HL-60 (cell line): ENCODE measurements at regions not wholly inside any gene's neighbourhood (a gene's known extent, or its start where the extent isn't known, plus 50 kb on each side); places are given as distances from the start of the nearest gene placed in this dataset.

Experiments
- POLR2AphosphoS5 ChIP-seq: IDR thresholded peaks from 2 replicates; pipeline ENCODE4 v1.6.1; 2012; ENCODE audit warnings: low read depth
- SPI1 ChIP-seq: IDR thresholded peaks from 2 replicates; pipeline ENCODE4 v1.6.1; 2012; ENCODE audit warnings: low read depth, mild to moderate bottlenecking, borderline replicate concordance
- TF ChIP-seq, protein P1 (sequence below): IDR thresholded peaks from one replicate; pipeline ENCODE4 v1.5.1; 2011; ENCODE audit warnings: low read length, control low read depth, inconsistent platforms; ENCODE audit not compliant: insufficient read depth
- TF ChIP-seq, protein P2 (sequence below): IDR thresholded peaks from 2 replicates; pipeline ENCODE4 v1.6.1; 2012; ENCODE audit warnings: low read depth; ENCODE audit not compliant: insufficient replicate concordance

DNA sequence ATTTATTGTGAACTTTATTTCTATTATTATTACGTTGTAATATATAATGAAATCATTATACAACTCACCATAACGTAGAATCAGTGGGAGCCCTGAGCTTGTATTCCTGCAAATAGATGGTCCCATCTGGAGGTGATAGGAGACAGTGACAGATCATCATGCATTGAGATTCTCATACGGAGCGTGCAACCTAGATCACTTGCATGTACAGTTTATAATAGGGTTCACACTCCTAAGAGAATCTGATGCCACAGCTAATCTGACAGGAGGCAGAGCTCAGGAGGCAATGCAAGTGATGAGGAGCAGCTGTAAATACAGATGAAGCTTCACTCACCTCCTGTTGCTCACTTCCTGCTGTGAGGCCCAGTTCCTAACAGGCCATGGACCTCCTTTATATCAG, 2170.2 kb downstream of the PCDH7 start:
- TF ChIP-seq, protein P1, sequence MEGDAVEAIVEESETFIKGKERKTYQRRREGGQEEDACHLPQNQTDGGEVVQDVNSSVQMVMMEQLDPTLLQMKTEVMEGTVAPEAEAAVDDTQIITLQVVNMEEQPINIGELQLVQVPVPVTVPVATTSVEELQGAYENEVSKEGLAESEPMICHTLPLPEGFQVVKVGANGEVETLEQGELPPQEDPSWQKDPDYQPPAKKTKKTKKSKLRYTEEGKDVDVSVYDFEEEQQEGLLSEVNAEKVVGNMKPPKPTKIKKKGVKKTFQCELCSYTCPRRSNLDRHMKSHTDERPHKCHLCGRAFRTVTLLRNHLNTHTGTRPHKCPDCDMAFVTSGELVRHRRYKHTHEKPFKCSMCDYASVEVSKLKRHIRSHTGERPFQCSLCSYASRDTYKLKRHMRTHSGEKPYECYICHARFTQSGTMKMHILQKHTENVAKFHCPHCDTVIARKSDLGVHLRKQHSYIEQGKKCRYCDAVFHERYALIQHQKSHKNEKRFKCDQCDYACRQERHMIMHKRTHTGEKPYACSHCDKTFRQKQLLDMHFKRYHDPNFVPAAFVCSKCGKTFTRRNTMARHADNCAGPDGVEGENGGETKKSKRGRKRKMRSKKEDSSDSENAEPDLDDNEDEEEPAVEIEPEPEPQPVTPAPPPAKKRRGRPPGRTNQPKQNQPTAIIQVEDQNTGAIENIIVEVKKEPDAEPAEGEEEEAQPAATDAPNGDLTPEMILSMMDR = no peak
- TF ChIP-seq POLR2AphosphoS5 (no peak), SPI1 (no peak)
- TF ChIP-seq, protein P2, sequence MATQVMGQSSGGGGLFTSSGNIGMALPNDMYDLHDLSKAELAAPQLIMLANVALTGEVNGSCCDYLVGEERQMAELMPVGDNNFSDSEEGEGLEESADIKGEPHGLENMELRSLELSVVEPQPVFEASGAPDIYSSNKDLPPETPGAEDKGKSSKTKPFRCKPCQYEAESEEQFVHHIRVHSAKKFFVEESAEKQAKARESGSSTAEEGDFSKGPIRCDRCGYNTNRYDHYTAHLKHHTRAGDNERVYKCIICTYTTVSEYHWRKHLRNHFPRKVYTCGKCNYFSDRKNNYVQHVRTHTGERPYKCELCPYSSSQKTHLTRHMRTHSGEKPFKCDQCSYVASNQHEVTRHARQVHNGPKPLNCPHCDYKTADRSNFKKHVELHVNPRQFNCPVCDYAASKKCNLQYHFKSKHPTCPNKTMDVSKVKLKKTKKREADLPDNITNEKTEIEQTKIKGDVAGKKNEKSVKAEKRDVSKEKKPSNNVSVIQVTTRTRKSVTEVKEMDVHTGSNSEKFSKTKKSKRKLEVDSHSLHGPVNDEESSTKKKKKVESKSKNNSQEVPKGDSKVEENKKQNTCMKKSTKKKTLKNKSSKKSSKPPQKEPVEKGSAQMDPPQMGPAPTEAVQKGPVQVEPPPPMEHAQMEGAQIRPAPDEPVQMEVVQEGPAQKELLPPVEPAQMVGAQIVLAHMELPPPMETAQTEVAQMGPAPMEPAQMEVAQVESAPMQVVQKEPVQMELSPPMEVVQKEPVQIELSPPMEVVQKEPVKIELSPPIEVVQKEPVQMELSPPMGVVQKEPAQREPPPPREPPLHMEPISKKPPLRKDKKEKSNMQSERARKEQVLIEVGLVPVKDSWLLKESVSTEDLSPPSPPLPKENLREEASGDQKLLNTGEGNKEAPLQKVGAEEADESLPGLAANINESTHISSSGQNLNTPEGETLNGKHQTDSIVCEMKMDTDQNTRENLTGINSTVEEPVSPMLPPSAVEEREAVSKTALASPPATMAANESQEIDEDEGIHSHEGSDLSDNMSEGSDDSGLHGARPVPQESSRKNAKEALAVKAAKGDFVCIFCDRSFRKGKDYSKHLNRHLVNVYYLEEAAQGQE = no peak
